Peyer's patch (tissue), 4 donors: ENCODE measurements at regions not wholly inside any gene's neighbourhood (a gene's known extent, or its start where the extent isn't known, plus 50 kb on each side); places are given as distances from the start of the nearest gene placed in this dataset.

Experiments used
- DNase-seq, 3 donors: peaks; one replicate each; pipeline ENCODE4 v3.0.0-alpha.2; 2017 to 2019
- H3K27ac ChIP-seq, 4 donors: fragments of 200-600 bp; sonication (generic); one replicate each; pipeline ENCODE4 v1.5.1; 2016 to 2019
- H3K27me3 ChIP-seq, 2 donors: fragments of 200-600 bp; sonication (generic); one replicate each; pipeline ENCODE4 v1.5.1; 2019
- H3K36me3 ChIP-seq, 3 donors: fragments of 200-600 bp; sonication (generic); one replicate each; pipeline ENCODE4 v1.5.1; 2016 to 2019
- H3K4me1 ChIP-seq, 4 donors: fragments of 200-600 bp; sonication (generic); one replicate each; pipeline ENCODE4 v1.5.1; 2016 to 2019
- H3K4me3 ChIP-seq, 4 donors: fragments of 200-600 bp; sonication (generic); 1 replicate in 3 of 4; 2 replicates in 1 of 4; pipeline ENCODE4 v1.5.1; 2016 to 2019; ENCODE audit warnings: mild to moderate bottlenecking in 1 of 4
- H3K9me3 ChIP-seq, 4 donors: fragments of 200-600 bp; sonication (generic); one replicate each; pipeline ENCODE4 v1.5.1; 2016 to 2019; ENCODE audit warnings: mild to moderate bottlenecking in 1 of 4
- CTCF ChIP-seq, 6 experiments: fragments of 450-650 bp in 4 of 6; fragments of 200-600 bp in 2 of 6; sonication (generic) in 1 of 6; IDR thresholded peaks; one replicate each; pipeline ENCODE4 v1.5.1; 2017 to 2019; ENCODE audit warnings: antibody characterized with exemption in 6 of 6, mild to moderate bottlenecking in 3 of 6, moderate library complexity in 1 of 6
- POLR2A ChIP-seq, 2 donors: fragments of 450-650 bp; IDR thresholded peaks; one replicate each; pipeline ENCODE4 v1.5.1; 2017; ENCODE audit warnings: antibody characterized with exemption in 2 of 2, mild to moderate bottlenecking in 2 of 2, moderate library complexity in 2 of 2

DNA sequence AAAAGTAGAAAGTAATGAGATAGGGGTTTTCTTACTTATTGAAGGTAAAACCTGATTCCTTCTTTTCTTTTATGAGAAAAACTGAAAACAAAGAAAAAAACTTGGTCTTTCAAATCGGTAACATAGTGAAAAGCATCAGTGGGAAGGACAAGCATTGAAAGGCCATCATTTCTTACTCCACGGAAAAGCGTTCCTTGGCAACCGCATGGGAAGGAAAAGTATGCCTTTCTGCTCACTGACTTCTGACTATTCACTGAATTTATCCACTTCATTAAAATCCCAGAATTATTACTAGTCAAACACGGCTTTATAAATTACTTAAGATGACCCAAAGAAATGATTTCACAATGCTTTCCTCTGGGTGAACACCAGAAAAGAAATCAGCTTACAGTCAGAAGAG, 646.7 kb downstream of the TLL1 start:
- Histone ChIP-seq H3K27me3 (no peaks in the 10 kb centered on the region), H3K27ac (no peak overlapping the region), H3K9me3 (no peaks in the 10 kb centered on the region), H3K4me3 (no peak overlapping the region), H3K4me1 (no peaks in the 10 kb centered on the region), H3K36me3 (no peaks in the 10 kb centered on the region)
- no peak for DNase-seq
- no peak for TF ChIP-seq CTCF (IDR thresholded peaks at IDR 0.05)
- TF ChIP-seq POLR2A (IDR thresholded peaks at IDR 0.05): no peak

DNA sequence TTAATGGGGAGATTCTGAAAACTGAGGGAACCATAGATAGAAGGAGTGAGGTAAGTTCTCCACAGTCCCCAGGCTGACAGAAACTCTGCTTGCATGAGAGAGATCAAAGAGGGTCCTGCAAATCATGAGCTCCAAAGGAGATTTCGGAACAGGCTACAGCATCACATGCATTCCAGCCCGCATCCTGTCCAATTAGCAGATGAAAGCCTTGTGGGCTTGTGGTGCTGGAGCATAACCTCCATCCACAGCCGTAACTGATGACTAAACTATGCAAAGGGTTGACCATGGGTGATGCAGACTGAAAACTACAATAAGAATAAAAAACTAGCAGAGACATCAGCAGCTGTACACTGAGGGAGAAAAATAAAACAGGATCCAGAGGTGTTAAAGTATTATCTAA, 654.5 kb downstream of the TLL1 start:
- no peak overlapping the region for H3K4me3 ChIP-seq
- no peaks in the 10 kb centered on the region for H3K4me1 ChIP-seq
- H3K27me3 ChIP-seq: no peaks in the 10 kb centered on the region
- H3K27ac ChIP-seq: no peak overlapping the region
- H3K36me3 ChIP-seq: no peaks in the 10 kb centered on the region
- no peaks in the 10 kb centered on the region for H3K9me3 ChIP-seq
- DNase-seq: no peak
- TF ChIP-seq POLR2A (IDR thresholded peaks at IDR 0.05) (no peak), CTCF (IDR thresholded peaks at IDR 0.05) (no peak)

DNA sequence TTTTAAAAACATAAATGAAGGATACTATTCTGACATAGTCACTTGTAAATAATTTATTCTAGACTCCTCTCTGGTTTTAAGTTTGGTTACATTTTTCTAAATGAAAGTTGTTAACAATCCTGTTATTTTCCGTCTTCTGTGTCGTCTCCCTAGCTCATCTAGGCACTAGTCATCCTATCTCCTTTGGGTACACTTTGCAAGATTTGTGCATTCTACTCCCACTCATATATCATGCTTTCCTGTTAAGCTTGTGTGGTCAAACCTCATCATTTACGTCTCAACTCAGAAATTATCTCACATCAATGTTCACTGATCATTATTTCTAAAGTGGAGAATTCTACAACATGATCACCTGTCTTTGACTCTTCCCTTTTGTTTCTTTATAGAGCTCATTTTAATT, 658.7 kb downstream of the TLL1 start:
- Histone ChIP-seq H3K36me3 (no peaks in the 10 kb centered on the region), H3K27me3 (no peaks in the 10 kb centered on the region), H3K27ac (no peak overlapping the region), H3K9me3 (no peaks in the 10 kb centered on the region), H3K4me1 (no peaks in the 10 kb centered on the region), H3K4me3 (no peak overlapping the region)
- DNase-seq: no peak
- TF ChIP-seq POLR2A (IDR thresholded peaks at IDR 0.05) (no peak), CTCF (IDR thresholded peaks at IDR 0.05) (no peak)

GRCh38 chr4:166535865-166536264, 662.8 kb downstream of the TLL1 start:
- H3K36me3 ChIP-seq: no peaks in the 10 kb centered on the region
- H3K27ac ChIP-seq: no peak overlapping the region
- H3K9me3 ChIP-seq: no peaks in the 10 kb centered on the region
- H3K27me3 ChIP-seq: no peaks in the 10 kb centered on the region
- no peaks in the 10 kb centered on the region for H3K4me1 ChIP-seq
- no peak overlapping the region for H3K4me3 ChIP-seq
- DNase-seq: no peak
- TF ChIP-seq CTCF (IDR thresholded peaks at IDR 0.05): no peak
- TF ChIP-seq POLR2A (IDR thresholded peaks at IDR 0.05): no peak

- Histone ChIP-seq H3K27me3 (no peaks in the 10 kb centered on the region), H3K4me1 (no peaks in the 10 kb centered on the region), H3K4me3 (no peak overlapping the region), H3K27ac (no peak overlapping the region), H3K36me3 (no peaks in the 10 kb centered on the region), H3K9me3 (no peaks in the 10 kb centered on the region)
- no peak for TF ChIP-seq POLR2A (IDR thresholded peaks at IDR 0.05)
- TF ChIP-seq CTCF (IDR thresholded peaks at IDR 0.05): no peak
- DNase-seq: no peak
These were observed 665.5 kb downstream of the TLL1 start for GRCh38 chr4:166538491-166539005.

- H3K4me1 ChIP-seq: no peaks in the 10 kb centered on the region
- no peaks in the 10 kb centered on the region for H3K27me3 ChIP-seq
- H3K9me3 ChIP-seq: no peaks in the 10 kb centered on the region
- no peak overlapping the region for H3K4me3 ChIP-seq
- no peaks in the 10 kb centered on the region for H3K36me3 ChIP-seq
- H3K27ac ChIP-seq: no peak overlapping the region
- no peak for DNase-seq
- TF ChIP-seq CTCF (IDR thresholded peaks at IDR 0.05): no peak
- no peak for TF ChIP-seq POLR2A (IDR thresholded peaks at IDR 0.05)
These were observed 673.0 kb downstream of the TLL1 start for GRCh38 chr4:166546009-166546408.
